Activated gamma-delta T cell treated with anti-CD3 and anti-CD28 coated beads, Interleukin-2, amount 50 U/mL, for 16 hours (primary cell): ENCODE measurements at regions not wholly inside any gene's neighbourhood (a gene's known extent, or its start where the extent isn't known, plus 50 kb on each side); places are given as distances from the start of the nearest gene placed in this dataset.
"Not testable (repeated sequence)": the region's sequence is repeated elsewhere in the genome, so short reads cannot be mapped to it uniquely, and the experiment has no call there.

Experiments used
- DNase-seq: peaks from one replicate; pipeline ENCODE4 v3.0.0-alpha.2; 2020; ENCODE audit warnings: low read depth

GRCh38 chr22:48639021-48639795 lies 1188.5 kb downstream of the BRD1 start:
- DNase-seq: no peak

DNA sequence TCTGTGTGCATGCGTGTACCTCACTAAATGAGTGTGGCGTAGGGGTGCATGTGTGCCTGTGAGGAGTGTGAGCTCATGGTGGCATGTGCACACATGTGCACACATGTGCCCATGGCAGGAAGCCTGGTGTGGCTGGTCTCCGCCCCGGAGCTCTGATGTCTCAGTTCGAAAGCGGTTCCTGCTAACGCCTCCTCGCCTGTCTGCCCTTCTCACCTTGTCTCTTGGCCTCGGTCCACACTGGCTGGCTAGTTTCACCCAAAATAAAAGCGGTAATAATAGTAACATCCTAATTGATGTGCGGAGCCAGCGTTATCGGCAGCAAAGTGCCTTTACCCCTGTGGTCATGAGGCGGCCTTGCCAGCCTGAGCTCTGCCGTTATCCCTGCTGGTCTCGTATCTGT lies 1190.4 kb downstream of the BRD1 start:
- DNase-seq: no peak

GRCh38 chr22:48636746-48637145 lies 1190.9 kb downstream of the BRD1 start:
- no peak for DNase-seq

- DNase-seq: no peak
Measured at GRCh38 chr22:48635816-48636215, 1191.9 kb downstream of the BRD1 start.

DNA sequence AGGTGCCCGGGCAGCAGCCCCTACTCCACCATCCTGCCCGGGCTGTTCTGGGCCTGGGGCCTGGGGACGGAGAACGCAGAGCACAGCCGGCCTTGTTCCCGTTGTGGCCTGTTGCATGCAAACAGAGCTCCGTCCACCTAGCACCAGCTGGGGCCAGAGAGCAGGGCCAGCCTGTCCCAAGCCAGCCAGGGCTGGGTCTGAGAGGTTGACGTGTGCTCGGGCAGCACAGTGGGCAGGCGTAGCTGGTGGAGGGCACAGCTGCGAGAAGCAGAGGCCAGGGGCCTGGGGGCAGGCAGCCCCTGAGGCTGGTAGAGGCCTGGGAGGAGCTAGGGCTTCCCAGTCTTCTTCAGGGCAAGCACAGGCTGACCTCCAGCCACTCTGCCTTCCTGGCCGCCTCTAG lies 1192.6 kb downstream of the BRD1 start:
- no peak for DNase-seq

GRCh38 chr22:48633996-48634836 lies 1193.5 kb downstream of the BRD1 start:
- no peak for DNase-seq

GRCh38 chr22:48632646-48633246 lies 1194.9 kb downstream of the BRD1 start:
- DNase-seq: no peak

GRCh38 chr22:48631288-48631863 lies 1196.3 kb downstream of the BRD1 start:
- no peak for DNase-seq

DNA sequence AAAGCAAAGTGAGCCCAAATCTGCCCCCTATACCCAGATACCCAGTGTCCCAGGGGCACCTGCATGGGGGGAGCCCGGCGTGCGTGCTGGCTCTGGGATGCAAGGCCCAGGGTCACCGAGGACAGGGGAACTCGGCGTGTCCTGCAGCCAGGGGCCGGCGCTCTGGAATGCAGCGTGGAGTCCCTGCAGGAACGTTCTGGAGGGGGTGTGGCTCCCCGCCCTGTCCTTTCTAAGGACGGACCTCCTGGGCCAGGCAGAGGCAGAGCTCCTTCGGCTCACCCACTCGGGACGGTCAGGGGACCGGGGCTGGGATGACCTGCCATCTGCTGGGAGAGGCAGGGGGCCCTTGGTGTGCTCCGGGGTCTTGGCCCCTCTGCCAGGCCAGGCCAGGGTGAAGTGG lies 1196.8 kb downstream of the BRD1 start:
- DNase-seq: no peak

DNA sequence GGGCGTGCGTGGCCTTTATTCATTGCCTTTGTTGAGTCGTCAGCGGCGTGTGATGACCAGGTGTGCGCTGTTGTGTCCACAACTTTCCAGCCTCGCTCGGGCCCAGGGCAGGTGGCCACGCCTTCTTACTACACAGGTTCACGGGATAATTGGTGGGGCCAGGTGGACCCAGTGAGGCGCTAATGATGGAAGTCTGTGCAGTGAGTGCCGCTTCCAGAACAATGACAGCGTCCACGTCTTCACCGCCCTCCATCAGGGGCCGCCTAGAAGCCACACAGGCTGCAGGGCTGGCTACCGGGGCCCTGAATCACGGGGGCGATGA lies 1197.3 kb downstream of the BRD1 start:
- no peak for DNase-seq

DNA sequence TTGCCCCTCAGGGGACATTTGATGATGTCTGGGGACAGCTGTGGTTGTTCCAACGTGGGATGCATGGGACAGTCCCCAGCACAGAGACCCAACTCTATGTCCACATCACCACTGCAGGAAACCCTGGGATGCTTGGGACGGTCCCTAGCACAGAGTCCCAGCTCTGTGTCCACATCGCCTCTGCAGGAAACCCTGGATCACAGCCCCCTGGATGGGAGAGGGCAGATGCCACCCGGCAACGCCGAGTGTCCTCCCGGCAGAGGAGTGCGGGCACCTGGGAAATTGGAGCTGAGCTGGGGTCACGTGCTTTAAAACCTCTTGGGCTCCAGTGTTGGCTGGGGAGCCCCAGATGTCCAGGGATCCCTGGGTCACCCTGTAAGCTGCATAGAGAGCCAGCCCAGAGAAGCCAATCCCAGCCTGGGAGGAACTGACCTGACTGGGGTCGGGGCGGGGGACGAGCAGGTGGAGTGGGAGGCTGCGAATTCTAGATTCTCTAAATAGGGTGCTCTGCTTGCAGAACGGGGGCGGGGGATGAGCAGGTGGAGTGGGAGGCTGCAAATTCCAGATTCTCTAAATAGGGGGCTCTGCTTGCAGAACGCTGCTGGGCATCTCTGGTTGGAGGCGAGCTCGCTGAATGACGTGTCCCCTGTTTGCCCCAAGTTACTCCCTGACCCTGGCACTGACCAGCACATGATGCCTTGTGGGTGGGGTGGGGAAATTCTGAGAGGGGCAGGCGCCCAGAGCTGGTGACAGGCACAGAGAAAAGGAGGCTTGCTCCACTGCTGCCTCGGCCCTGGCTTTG lies 1197.8 kb downstream of the BRD1 start:
- no peak for DNase-seq

DNA sequence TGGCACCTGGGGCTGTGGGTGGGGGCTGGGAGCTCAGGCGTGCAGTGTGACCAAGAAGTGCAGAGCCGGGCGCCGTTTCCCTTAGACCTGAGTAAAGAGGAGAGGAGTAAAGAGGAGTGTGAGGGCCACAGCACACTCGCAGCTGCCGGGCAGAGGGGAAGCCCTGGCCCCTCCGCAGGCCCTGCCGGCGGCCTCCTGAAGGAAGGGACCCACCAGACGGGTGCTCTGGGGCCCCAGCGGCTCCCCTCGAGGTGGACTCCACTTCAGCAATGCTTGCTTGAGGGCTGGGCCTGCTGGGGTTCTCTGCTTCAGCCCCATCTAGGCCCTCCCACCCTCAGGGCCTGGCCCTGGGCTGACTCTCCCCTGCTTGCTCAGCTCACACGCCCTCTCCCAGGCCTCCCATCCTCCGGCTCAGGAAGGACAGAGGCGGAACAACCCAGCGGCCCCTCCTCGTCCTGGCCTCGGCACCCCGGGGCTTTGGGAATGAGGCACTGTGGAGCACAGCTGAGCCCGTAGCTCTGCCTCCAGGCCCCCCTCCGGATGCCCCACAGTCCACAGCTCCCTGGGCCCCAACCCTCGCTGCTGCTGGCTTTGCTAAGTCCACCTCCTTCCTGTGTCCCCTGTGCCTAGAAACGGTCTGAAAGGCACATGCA lies 1198.7 kb downstream of the BRD1 start:
- no peak for DNase-seq

- DNase-seq: no peak
Measured at GRCh38 chr22:48627966-48628365, 1199.7 kb downstream of the BRD1 start.

DNA sequence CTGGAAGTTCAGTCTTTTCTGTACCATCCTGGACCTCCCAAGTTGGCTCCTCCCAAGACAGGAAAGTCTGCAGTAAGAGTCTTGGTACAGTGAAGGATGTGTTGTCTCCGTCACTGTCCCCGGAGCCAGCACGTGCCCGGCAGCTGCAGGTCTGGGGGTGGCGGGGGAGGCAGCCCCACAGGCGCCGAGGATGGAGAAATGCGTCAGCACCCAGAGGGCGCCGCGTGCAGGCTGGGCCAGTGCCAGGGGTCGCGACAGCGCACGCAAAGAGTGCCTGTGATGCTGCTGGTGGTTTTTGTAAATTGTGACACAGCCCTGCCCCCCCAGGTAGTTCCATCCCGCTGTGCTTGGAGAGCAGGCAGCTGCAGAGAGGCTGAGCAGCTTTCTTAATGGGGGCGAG lies 1200.5 kb downstream of the BRD1 start:
- DNase-seq: no peak

DNA sequence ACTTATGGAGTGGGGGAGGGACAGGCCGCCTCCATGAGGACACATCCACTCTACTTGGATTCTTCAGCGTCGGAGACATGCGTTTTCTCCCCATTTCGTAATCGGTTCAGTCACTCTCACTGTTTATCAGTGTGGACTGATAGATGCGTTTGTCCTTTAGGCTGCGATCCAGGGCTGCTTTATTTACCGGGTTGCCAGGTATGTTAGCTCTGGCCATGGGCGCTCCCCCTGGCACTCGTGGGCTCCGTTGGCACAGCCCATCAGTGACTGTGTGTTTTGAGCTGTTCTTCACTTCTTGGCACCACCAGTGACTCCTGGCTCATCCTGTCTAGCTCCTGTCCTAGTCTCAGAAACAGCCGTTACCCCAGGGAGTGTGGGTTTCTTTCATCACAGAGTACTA lies 1203.3 kb downstream of the BRD1 start:
- no peak for DNase-seq

DNA sequence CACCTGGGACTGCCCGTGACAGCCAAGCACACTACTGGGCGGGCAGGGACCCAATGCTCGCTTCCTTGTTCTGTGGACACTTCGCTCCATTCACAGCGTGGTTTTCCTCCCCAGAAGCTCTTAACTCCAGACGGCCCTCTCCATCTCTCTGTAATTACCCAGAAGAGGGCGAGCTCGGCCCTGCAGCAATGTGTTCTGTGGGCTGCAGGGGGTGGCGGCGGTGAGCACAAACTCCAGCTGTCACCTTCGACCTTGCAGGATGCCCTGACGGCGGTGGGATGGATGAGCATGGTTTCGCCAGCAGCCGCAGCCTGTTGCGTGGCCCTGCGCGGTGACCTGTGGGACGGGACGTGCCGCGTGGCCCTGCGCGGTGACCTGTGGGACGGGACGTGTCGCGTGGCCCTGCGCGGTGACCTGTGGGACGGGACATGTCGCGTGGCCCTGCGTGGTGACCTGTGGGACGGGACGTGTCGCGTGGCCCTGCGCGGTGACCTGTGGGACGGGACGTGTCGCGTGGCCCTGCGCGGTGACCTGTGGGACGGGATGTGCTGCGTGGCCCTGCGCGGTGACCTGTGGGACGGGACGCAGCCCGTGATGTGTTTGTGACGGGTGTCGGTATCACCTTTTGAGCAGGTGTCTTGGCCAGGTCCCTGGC lies 1204.7 kb downstream of the BRD1 start:
- no peak for DNase-seq

DNA sequence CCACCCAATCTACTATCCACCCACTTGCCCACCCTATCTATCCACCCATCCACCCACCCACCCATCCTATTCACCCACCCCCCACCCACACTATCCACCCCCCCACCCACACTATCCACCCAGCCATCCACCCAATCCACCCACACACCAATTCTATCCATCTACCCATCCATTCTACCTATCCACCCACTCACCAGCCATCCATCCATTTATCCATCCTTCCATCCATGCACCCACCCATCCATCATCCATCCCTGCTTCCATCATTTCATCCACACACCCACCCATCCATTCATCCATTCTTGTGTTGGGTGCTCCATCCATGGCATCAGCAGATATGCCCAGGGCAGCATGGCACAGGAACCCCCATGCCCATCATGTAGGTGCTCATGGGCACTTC lies 1206.6 kb downstream of the BRD1 start:
- no peak for DNase-seq

DNA sequence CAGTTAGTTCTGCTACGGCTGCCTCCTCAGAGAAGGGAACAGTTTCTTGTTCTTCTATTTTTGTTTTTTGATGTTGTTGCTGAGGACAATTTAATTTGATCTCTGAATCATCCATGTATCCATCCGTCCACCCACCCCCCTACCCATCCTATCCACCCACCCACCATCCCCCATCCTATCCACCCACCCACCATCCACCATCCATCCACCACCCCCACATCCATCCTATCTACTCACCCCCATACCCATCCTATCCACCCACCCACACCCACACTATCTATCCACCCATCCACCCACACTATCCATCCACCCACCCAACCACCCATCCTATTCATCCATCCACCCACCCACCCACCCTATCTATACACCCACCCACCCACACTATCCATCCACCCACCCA lies 1207.2 kb downstream of the BRD1 start:
- not testable (repeated sequence) for DNase-seq

GRCh38 chr22:48619721-48620120 lies 1208.0 kb downstream of the BRD1 start:
- no peak for DNase-seq

- DNase-seq: no peak
Measured at GRCh38 chr22:48618326-48618725, 1209.3 kb downstream of the BRD1 start.

GRCh38 chr22:48616656-48617055 lies 1211.0 kb downstream of the BRD1 start:
- DNase-seq: no peak
